ENCODE measurements at regions not wholly inside any gene's neighbourhood (a gene's known extent, or its start where the extent isn't known, plus 50 kb on each side); places are given as distances from the start of the nearest gene placed in this dataset.

- TF ChIP-seq CTCF (conservative IDR thresholded peaks at IDR 0.05): no peak
- TF ChIP-seq ZFX (IDR thresholded peaks at IDR 0.05): no peak
Observed at GRCh38 chr2:63778391-63778790, 63.3 kb upstream of the UGP2 start.

Measured in C4-2B (cell line).